SK-N-MC (cell line): ENCODE measurements at regions not wholly inside any gene's neighbourhood (a gene's known extent, or its start where the extent isn't known, plus 50 kb on each side); places are given as distances from the start of the nearest gene placed in this dataset.

Experiments used
- EZH2 ChIP-seq: fragments of 200-600 bp; sonication (generic); IDR thresholded peaks from one replicate; pipeline ENCODE4 v1.6.1; 2017; ENCODE audit warnings: antibody characterized with exemption
- FOXP2 ChIP-seq: optimal IDR thresholded peaks from 2 replicates; pipeline ENCODE3; 2011; ENCODE audit warnings: mild to moderate bottlenecking, moderate library complexity; ENCODE audit not compliant: insufficient read depth; ENCODE audit errors: extremely low read length, control extremely low read depth
- POLR2AphosphoS5 ChIP-seq: IDR thresholded peaks from 2 replicates; pipeline ENCODE4 v1.6.1; 2012; ENCODE audit warnings: mild to moderate bottlenecking, low read depth, low read length, borderline replicate concordance

DNA sequence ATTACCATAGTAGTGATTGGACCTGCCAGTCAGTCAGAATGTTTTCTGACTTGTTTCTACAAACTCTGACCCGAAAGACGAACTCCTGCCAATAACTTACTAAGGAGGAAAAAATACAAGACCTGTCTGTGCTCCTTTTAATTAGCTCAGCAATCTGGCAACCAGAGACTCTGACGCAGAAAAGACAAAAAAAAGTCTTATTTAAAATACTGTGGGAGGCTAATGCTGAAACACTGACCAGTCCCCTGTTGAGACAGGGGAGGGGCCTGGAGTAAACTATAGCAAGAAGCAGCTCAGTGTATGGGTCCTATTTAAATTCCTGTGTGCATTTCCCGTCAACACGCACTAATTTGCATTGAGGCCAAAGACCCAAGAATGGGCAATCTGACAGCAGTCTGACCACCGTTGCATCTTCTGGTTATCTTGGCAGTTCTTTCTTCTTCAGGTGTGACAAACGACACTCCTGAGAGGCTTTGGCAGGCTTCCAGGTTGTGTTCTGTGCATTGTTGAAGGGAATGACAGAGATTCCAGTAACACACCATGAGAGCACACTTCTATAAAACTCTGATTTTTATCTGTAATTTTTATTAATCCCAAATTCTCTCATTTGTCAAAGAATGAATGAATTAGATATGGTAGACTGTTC, 1114.3 kb downstream of the IGSF11 start:
- no peak for TF ChIP-seq EZH2
- TF ChIP-seq POLR2AphosphoS5: no peak
- no peak for TF ChIP-seq FOXP2
